Gastrocnemius medialis (tissue), 4 donors: ENCODE measurements at regions not wholly inside any gene's neighbourhood (a gene's known extent, or its start where the extent isn't known, plus 50 kb on each side); places are given as distances from the start of the nearest gene placed in this dataset.

Source experiments
- CTCF ChIP-seq, 5 experiments: fragments of 450-650 bp in 3 of 5; fragments of 200-600 bp in 2 of 5; sonication (generic) in 2 of 5; IDR thresholded peaks in 4 of 5; conservative IDR thresholded peaks in 1 of 5; 1 replicate in 4 of 5; 2 replicates in 1 of 5; pipeline ENCODE4 v1.5.1; 2016 to 2019; ENCODE audit warnings: antibody characterized with exemption in 5 of 5, mild to moderate bottlenecking in 3 of 5, moderate library complexity in 3 of 5
- POLR2A ChIP-seq, 2 donors: fragments of 450-650 bp; IDR thresholded peaks; one replicate each; pipeline ENCODE4 v1.6.1; 2017; ENCODE audit warnings: antibody characterized with exemption in 2 of 2, mild to moderate bottlenecking in 2 of 2, moderate library complexity in 2 of 2

GRCh38 chr15:89405494-89405893 is 70.9 kb upstream of the POLG start:
- TF ChIP-seq CTCF (IDR thresholded peaks at IDR 0.05 in 4 of 5, conservative IDR thresholded peaks at IDR 0.05 in 1 of 5) (no peak), POLR2A (IDR thresholded peaks at IDR 0.05) (no peak)
